ENCODE measurements at regions not wholly inside any gene's neighbourhood (a gene's known extent, or its start where the extent isn't known, plus 50 kb on each side); places are given as distances from the start of the nearest gene placed in this dataset.

GRCh38 chr9:28909526-28909925 is 1336.2 kb upstream of the C9orf72 start:
- no peak for DNase-seq
- Mint-ChIP-seq H3K4me1 (ENCODE audit: low read depth, unreplicated experiment) (peaks cover 1% of the 10 kb centered on the region), H3K4me3 (ENCODE audit: unreplicated experiment) (no peak overlapping the region), H3K9me3 (ENCODE audit: unreplicated experiment) (no peaks in the 10 kb centered on the region), H3K27ac (ENCODE audit: unreplicated experiment) (no peak overlapping the region), H3K27me3 (ENCODE audit: unreplicated experiment) (no peaks in the 10 kb centered on the region), H3K36me3 (ENCODE audit: unreplicated experiment) (no peaks in the 10 kb centered on the region)
- no peak for TF ChIP-seq CTCF (IDR thresholded peaks at IDR 0.05; ENCODE audit: partially characterized antibody, unreplicated experiment)

- Mint-ChIP-seq H3K4me3 (ENCODE audit: unreplicated experiment) (no peak overlapping the region), H3K27ac (ENCODE audit: unreplicated experiment) (no peak overlapping the region), H3K27me3 (ENCODE audit: unreplicated experiment) (peaks cover 2% of the 10 kb centered on the region), H3K4me1 (ENCODE audit: low read depth, unreplicated experiment) (no peaks in the 10 kb centered on the region), H3K9me3 (ENCODE audit: unreplicated experiment) (no peaks in the 10 kb centered on the region), H3K36me3 (ENCODE audit: unreplicated experiment) (no peaks in the 10 kb centered on the region)
- no peak for TF ChIP-seq CTCF (IDR thresholded peaks at IDR 0.05; ENCODE audit: partially characterized antibody, unreplicated experiment)
- no peak for DNase-seq
These were observed 1339.3 kb upstream of the C9orf72 start for GRCh38 chr9:28912621-28913020.

- no peak overlapping the region for H3K4me3 Mint-ChIP-seq (ENCODE audit: unreplicated experiment)
- DNase-seq: no peak
- no peaks in the 10 kb centered on the region for H3K9me3 Mint-ChIP-seq (ENCODE audit: unreplicated experiment)
- no peaks in the 10 kb centered on the region for H3K36me3 Mint-ChIP-seq (ENCODE audit: unreplicated experiment)
- no peaks in the 10 kb centered on the region for H3K4me1 Mint-ChIP-seq (ENCODE audit: low read depth, unreplicated experiment)
- TF ChIP-seq CTCF (IDR thresholded peaks at IDR 0.05; ENCODE audit: partially characterized antibody, unreplicated experiment): no peak
- H3K27me3 Mint-ChIP-seq (ENCODE audit: unreplicated experiment): peaks cover 2% of the 10 kb centered on the region
- H3K27ac Mint-ChIP-seq (ENCODE audit: unreplicated experiment): no peak overlapping the region
These were observed 1342.1 kb upstream of the C9orf72 start for GRCh38 chr9:28915202-28915930.

- Mint-ChIP-seq H3K27me3 (ENCODE audit: unreplicated experiment) (peaks cover 2% of the 10 kb centered on the region), H3K4me3 (ENCODE audit: unreplicated experiment) (no peak overlapping the region), H3K27ac (ENCODE audit: unreplicated experiment) (no peak overlapping the region), H3K9me3 (ENCODE audit: unreplicated experiment) (no peaks in the 10 kb centered on the region), H3K4me1 (ENCODE audit: low read depth, unreplicated experiment) (no peaks in the 10 kb centered on the region), H3K36me3 (ENCODE audit: unreplicated experiment) (no peaks in the 10 kb centered on the region)
- no peak for TF ChIP-seq CTCF (IDR thresholded peaks at IDR 0.05; ENCODE audit: partially characterized antibody, unreplicated experiment)
- DNase-seq: no peak
These were observed 1343.1 kb upstream of the C9orf72 start for GRCh38 chr9:28916348-28916747.

- H3K27me3 Mint-ChIP-seq (ENCODE audit: unreplicated experiment): peaks cover under 1% of the 10 kb centered on the region
- no peak for TF ChIP-seq CTCF (IDR thresholded peaks at IDR 0.05; ENCODE audit: partially characterized antibody, unreplicated experiment)
- peaks cover 8% of the 10 kb centered on the region for H3K4me1 Mint-ChIP-seq (ENCODE audit: low read depth, unreplicated experiment)
- H3K4me3 Mint-ChIP-seq (ENCODE audit: unreplicated experiment): no peak overlapping the region
- no peaks in the 10 kb centered on the region for H3K9me3 Mint-ChIP-seq (ENCODE audit: unreplicated experiment)
- no peaks in the 10 kb centered on the region for H3K36me3 Mint-ChIP-seq (ENCODE audit: unreplicated experiment)
- no peak overlapping the region for H3K27ac Mint-ChIP-seq (ENCODE audit: unreplicated experiment)
- DNase-seq: no peak
These were observed 1348.7 kb upstream of the C9orf72 start for GRCh38 chr9:28921857-28922500.
